Inflammatory macrophage treated with lipopolysaccharide for 4 hours (primary cell): ENCODE measurements at regions not wholly inside any gene's neighbourhood (a gene's known extent, or its start where the extent isn't known, plus 50 kb on each side); places are given as distances from the start of the nearest gene placed in this dataset.
"Not testable (repeated sequence)": the region's sequence is repeated elsewhere in the genome, so short reads cannot be mapped to it uniquely, and the experiment has no call there.

Experiments used
- DNase-seq: peaks from one replicate; pipeline ENCODE4 v3.0.0-alpha.2; 2020

- DNase-seq: no peak
Observed at GRCh38 chr13:104645786-104646185, 1579.6 kb upstream of the SLC10A2 start.

GRCh38 chr13:104641309-104641708, 1575.1 kb upstream of the SLC10A2 start:
- no peak for DNase-seq

GRCh38 chr13:104635879-104636278, 1569.7 kb upstream of the SLC10A2 start:
- DNase-seq: no peak

- no peak for DNase-seq
Observed at GRCh38 chr13:104634016-104634415, 1567.8 kb upstream of the SLC10A2 start.

GRCh38 chr13:104632736-104633135, 1566.5 kb upstream of the SLC10A2 start:
- DNase-seq: no peak

- DNase-seq: no peak
Observed at GRCh38 chr13:104625201-104625600, 1559.0 kb upstream of the SLC10A2 start.

GRCh38 chr13:104616990-104617389, 1550.8 kb upstream of the SLC10A2 start:
- DNase-seq: no peak

- DNase-seq: no peak
Observed at GRCh38 chr13:104614361-104615145, 1548.3 kb upstream of the SLC10A2 start.

GRCh38 chr13:104608331-104608730, 1542.1 kb upstream of the SLC10A2 start:
- DNase-seq: no peak

- not testable (repeated sequence) for DNase-seq
Observed at GRCh38 chr13:104605435-104605834, 1539.2 kb upstream of the SLC10A2 start.

GRCh38 chr13:104597546-104598180, 1531.4 kb upstream of the SLC10A2 start:
- DNase-seq: no peak

- DNase-seq: no peak
Observed at GRCh38 chr13:104595511-104595910, 1529.3 kb upstream of the SLC10A2 start.

GRCh38 chr13:104594806-104595205, 1528.6 kb upstream of the SLC10A2 start:
- DNase-seq: no peak

GRCh38 chr13:104593693-104594092, 1527.5 kb upstream of the SLC10A2 start:
- no peak for DNase-seq

GRCh38 chr13:104593251-104593576, 1527.0 kb upstream of the SLC10A2 start:
- DNase-seq: no peak

GRCh38 chr13:104592545-104593250, 1526.5 kb upstream of the SLC10A2 start:
- no peak for DNase-seq

GRCh38 chr13:104592127-104592526, 1525.9 kb upstream of the SLC10A2 start:
- no peak for DNase-seq

GRCh38 chr13:104586051-104586746, 1520.0 kb upstream of the SLC10A2 start:
- DNase-seq: no peak

- DNase-seq: no peak
Observed at GRCh38 chr13:104584481-104584880, 1518.3 kb upstream of the SLC10A2 start.

- DNase-seq: no peak
Observed at GRCh38 chr13:104580931-104581330, 1514.7 kb upstream of the SLC10A2 start.

- DNase-seq: no peak
Observed at GRCh38 chr13:104577071-104577815, 1511.0 kb upstream of the SLC10A2 start.

- DNase-seq: no peak
Observed at GRCh38 chr13:104571893-104572229, 1505.6 kb upstream of the SLC10A2 start.
